Muscle of arm (tissue), 1 donor: ENCODE measurements at regions not wholly inside any gene's neighbourhood (a gene's known extent, or its start where the extent isn't known, plus 50 kb on each side); places are given as distances from the start of the nearest gene placed in this dataset.
"Not testable (repeated sequence)": the region's sequence is repeated elsewhere in the genome, so short reads cannot be mapped to it uniquely, and the experiment has no call there.

ENCODE experiments used
- DNase-seq: peaks from one replicate; pipeline ENCODE4 v3.0.0-alpha.2; 2013

- DNase-seq = not testable (repeated sequence)
These were observed 197.6 kb upstream of the FBN2 start for GRCh38 chr5:128735656-128736055.

GRCh38 chr5:128736553-128736952 is 198.5 kb upstream of the FBN2 start:
- DNase-seq = no peak

- DNase-seq = peak; percentile 70
These were observed 211.3 kb upstream of the FBN2 start for GRCh38 chr5:128749136-128749898.

DNA sequence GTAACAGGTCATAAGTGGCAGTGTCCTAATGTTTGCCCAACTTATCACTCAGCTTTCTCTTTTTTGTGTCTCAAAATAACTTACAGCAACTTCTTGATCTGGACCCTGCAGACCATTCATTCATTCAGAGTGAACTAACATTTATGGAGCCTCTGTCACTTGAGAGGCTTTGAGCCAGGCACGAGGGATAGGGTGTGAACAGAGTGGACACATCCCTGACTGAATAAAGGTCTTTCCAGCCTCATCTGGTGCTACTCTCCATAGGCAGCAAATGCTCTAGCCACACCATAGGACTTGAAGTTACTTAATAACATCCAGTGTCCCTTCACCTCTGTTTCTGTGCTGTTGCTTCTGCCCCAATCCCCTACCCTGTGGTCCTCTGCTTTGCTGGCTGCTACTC is 212.1 kb upstream of the FBN2 start:
- peak; percentile 14 for DNase-seq

DNA sequence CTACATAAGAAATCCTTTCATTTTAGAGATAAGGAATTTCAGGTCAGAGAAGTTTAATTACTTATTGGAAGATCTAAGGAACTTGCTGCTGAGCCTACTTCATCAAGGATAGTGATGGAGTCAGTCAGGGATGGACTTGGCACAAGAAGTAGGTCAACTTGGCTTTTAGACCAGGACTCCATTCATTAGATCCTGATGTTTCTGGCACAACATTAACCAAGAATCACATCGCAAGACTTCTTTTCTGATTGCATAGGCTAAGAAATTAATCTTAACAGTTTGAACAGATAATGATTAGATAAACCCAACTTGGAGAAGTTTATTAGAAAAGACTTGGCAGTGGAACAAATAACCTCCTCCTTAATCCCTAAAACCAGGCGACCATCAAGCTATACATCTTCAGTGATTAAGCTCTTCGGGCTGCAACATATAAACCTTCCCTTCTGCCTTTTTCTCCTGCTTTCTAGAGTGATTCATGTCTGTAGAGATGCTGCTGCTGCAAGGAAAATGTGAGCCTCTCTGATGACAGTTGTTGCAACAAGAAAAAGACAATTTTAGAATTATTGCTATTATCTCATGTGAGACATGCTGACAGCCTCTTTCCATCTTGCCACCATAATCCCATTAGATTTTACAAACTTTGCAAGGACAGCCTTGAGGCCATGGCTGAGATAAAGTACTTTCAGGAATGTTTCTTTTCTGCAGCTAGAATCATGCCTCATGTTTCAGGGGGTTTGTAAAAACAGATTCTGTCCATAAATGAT is 207.9 kb upstream of the SLC27A6 start:
- no peak for DNase-seq

- DNase-seq = peak; percentile 68
These were observed 202.5 kb upstream of the SLC27A6 start for GRCh38 chr5:128762661-128763306.

- peak; percentile 84 for DNase-seq
These were observed 202.0 kb upstream of the SLC27A6 start for GRCh38 chr5:128763321-128763720.

DNA sequence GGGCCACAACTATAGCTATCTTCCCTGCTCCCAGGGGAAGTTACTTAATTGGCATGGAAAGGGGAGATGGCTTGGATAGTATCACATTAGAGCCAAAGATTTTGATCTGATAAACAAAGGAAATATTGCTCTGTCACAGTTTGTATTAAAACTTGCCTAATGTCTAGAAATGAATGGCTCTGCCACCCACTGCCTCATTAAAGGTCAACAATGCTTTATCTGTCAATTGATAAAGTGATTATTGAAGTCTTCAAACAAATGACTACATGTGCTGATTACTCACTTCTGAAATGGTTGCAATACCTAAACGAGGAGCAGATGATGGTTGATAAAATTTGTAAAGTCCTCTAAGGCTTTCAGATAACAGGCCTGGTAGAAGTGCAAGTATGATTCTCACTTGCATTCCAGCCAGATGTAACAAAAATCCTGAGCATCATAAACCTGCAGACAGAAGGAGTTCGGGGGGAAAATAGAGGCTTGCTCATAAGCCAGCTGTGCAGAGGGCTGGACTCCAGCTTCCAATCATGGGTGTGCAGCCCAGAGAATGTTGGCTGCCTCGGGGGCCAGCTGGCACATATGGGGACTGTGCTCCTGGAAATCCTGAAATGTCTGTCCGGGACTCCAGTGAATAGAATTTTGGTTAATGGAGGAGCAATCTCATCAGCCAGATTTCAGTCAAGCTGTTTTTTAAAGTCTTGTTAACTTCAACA is 200.5 kb upstream of the SLC27A6 start:
- DNase-seq = peak; percentile 86

- no peak for DNase-seq
These were observed 199.7 kb upstream of the SLC27A6 start for GRCh38 chr5:128765448-128766061.

DNA sequence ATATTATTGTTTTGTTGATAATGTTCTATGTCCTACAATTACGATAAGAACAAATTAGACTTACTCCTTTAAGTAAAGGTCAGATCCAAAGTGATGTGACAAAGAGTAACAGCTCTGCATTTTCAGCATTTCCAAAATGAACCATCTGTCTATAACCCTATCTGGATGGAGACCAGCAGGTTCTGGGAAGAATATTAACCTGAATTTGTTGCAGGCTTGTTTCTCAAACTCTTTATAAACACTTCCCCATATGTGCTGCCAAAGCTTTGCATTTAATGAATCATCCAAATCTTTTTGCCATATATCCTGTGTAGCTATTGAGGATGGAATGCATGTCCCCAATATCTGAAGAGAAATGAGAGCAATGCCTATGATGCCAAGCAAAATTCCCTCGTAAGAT is 198.9 kb upstream of the SLC27A6 start:
- DNase-seq = peak; percentile 53

GRCh38 chr5:128770907-128771306 is 194.4 kb upstream of the SLC27A6 start:
- no peak for DNase-seq

- DNase-seq = peak; percentile 80
These were observed 192.9 kb upstream of the SLC27A6 start for GRCh38 chr5:128772356-128772755.

DNA sequence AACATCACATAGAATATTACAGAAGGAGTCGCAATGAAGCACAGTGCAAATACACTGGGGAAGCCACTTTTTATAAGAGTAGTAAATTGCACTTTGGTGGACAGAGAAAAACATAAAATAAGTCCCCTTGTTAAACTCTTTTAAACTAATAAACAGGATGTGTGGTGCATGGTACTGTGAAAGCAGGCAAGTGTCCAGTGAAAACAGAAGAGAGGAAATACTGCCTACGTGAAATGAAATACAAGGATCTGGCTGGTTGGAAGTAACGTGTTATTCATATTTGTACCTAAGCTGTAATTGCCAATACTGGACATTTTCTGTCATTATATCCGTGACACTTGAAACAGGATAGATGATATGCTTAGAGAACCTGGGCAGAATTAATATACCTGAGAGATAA is 191.9 kb upstream of the SLC27A6 start:
- no peak for DNase-seq

DNA sequence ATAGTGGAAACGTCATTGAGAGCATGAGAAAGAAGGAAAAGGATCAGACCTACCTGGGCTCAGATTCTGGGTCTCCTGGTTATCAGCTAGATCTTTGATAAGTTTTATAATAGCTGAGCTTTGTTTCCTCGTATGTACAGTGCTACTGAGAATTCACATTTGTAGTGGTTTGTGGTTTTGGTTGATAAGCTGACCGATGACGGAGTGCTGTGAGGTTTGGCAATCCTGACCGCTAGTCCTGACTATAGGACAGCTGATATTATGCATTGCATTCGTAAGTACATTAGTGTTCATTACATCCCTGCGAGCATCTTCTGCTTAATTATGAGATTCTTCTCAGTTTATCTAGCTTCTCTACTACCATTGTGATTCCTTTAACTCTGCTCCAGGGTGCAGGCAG is 190.7 kb upstream of the SLC27A6 start:
- no peak for DNase-seq

DNA sequence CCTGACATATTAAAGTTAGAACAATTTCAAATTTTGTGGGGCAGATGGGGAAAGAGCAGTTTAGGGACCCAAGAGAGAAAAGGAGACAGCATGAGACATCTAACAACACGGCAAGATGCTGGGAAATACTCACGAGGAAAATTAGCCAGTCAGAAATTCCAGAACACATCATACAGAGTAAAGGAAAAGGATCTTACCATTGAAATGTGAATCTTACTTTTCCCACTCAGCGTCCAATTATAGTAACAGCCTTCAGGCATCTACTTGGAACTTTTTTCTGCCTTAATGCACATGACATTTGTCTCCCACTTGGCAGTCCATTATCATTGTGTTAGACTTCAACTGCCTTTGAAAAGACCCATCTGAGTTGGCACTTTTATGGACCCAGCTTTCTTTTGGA is 189.7 kb upstream of the SLC27A6 start:
- DNase-seq = peak; percentile 31

- no peak for DNase-seq
These were observed 188.2 kb upstream of the SLC27A6 start for GRCh38 chr5:128777052-128777451.

DNA sequence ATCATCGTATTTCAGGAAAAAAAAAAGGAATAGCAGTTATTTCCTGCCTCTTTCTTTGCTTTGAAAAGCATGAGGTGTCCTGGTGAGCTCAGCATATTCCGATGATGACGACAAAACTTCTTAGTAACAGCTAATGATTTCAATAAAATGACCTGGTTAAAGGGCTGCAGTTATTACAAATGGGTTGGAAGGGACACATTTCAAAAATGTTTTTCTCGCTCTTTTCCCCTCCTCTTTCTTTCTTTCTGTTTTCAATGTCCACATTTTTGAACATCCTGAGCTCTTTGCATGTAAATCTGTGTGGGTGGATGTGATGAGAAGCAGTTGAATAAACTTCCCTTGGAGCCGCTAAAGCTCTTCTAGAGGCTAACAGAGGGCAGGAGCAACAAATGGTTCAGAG is 186.8 kb upstream of the SLC27A6 start:
- DNase-seq = peak; percentile 18

DNA sequence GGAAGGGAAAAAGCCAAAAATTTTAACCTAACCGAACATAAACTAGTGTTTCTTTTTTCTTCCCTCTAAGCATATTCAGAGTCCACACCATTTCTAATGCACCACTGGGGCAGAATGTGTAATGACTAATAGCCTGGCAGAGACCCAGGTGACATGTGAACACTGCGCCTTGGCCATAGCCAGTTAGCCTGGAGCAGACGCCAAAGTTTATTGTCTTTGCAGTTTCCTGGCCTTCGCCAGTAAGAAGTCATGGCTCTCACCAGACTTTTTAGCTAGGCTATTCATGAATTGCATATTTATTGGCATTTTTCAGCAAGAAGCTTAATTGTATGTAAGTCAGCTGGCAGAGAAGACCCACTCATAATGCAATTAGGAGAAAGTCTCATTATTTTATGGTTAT is 182.8 kb upstream of the SLC27A6 start:
- DNase-seq = peak; percentile 83

DNA sequence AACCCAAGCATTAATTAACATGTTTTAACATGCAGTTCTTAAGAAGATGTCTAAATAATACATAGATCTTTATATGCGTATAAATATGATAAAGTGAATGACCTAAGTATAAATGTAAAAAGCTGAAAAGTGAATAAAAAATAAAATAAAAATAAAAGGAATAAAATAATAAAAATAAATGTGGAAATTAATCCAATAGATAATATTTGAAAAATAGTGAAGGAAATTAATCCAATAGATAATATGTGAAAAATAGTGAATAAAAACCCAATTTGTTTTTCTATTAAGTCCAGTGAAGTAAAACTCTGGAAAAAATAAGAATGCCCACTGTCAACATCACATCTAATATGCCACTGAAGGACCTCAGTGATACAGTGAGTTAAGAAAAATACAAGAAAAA is 180.6 kb upstream of the SLC27A6 start:
- no peak for DNase-seq

GRCh38 chr5:128791312-128791711 is 174.0 kb upstream of the SLC27A6 start:
- no peak for DNase-seq

DNA sequence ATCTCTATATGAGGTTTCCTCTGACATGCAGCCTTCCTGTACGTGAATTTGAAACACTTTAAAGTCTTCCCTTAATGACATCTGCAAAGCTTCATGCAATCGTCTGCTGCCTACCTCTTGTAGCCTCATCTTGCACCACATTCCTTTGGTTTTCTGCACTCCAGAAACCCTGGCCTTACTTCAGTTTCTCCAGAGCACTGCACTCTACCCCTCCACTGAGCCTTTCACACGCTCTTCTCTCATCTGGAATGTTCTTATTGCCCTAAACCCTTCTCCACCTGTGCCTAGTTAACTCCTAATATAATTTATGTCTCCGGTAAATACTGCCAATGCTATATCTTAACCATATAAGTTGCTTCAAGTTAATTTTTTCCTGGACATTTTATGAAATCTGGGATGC is 168.8 kb upstream of the SLC27A6 start:
- no peak for DNase-seq

DNA sequence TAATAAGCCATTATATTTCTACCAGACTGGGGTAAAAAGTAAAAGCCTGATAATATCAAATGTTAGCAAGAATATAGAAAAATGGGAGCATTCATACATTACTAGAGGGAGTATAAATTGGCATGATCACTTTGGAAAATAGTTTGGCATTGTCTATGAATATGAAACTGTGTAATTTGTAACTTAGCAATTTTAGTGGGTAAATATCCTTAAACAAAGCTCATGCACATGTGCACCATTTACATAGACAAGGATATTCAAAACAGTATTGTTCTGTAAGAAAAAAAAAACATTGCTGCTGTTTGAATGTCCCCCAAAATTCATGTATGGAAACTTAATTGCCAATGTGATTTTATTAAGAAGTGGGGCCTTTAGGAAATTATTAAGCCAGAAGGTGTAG is 166.4 kb upstream of the SLC27A6 start:
- no peak for DNase-seq
